ENCODE measurements at regions not wholly inside any gene's neighbourhood (a gene's known extent, or its start where the extent isn't known, plus 50 kb on each side); places are given as distances from the start of the nearest gene placed in this dataset.
A peak's percentile ranks its signal among the peaks of the same experiment; 100 is the strongest.

DNA sequence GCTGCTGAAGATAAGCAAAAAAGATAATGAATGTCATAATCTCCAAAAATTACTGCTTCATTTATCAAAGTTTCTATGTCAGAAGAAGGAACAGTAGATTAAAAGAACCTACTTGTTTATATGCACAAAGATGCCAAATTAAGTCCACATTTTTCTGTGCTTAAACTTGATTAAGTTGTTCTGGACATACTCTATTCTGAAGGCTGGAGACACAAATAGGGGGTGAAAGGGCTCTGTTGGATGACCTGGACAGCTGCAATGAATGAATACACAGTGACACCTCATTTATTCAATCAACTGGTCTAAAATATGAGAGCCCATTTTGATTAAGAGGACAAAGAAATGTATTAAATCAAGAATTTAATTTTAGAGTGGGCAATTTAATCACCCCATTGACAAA is 276.3 kb upstream of the PCDH9 start:
- no peaks in the 10 kb centered on the region for H3K36me3 ChIP-seq (ENCODE audit: control insufficient read depth, insufficient read depth, low read length)
- Mint-ChIP-seq H3K27ac (no peak overlapping the region), H3K9me3 (peaks cover 5 to 7% of the 10 kb centered on the region in 2 donors), H3K4me1 (no peaks in the 10 kb centered on the region), H3K27me3 (ENCODE audit: low read depth in 2 of 2) (no peaks in the 10 kb centered on the region), H3K4me3 (no peak overlapping the region), H3K36me3 (peaks cover 6% of the 10 kb centered on the region)
- TF ChIP-seq, protein P1, sequence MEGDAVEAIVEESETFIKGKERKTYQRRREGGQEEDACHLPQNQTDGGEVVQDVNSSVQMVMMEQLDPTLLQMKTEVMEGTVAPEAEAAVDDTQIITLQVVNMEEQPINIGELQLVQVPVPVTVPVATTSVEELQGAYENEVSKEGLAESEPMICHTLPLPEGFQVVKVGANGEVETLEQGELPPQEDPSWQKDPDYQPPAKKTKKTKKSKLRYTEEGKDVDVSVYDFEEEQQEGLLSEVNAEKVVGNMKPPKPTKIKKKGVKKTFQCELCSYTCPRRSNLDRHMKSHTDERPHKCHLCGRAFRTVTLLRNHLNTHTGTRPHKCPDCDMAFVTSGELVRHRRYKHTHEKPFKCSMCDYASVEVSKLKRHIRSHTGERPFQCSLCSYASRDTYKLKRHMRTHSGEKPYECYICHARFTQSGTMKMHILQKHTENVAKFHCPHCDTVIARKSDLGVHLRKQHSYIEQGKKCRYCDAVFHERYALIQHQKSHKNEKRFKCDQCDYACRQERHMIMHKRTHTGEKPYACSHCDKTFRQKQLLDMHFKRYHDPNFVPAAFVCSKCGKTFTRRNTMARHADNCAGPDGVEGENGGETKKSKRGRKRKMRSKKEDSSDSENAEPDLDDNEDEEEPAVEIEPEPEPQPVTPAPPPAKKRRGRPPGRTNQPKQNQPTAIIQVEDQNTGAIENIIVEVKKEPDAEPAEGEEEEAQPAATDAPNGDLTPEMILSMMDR (IDR thresholded peaks at IDR 0.05): no peak
- H3K4me1 ChIP-seq (ENCODE audit: control insufficient read depth, insufficient read depth, low read length): no peaks in the 10 kb centered on the region
- no peak for DNase-seq
- H3K27ac ChIP-seq (ENCODE audit: low read length): no peak overlapping the region
- no peak overlapping the region for H3K4me3 ChIP-seq (ENCODE audit: low read length)
- intact Hi-C loops (cut with micrococcal nuclease): no loop called here
- ATAC-seq: no peak
- no peaks in the 10 kb centered on the region for H3K27me3 ChIP-seq (ENCODE audit: control insufficient read depth, insufficient read depth, low read length)
- H3K9me3 ChIP-seq (ENCODE audit: control insufficient read depth, insufficient read depth, low read length): no peaks in the 10 kb centered on the region

DNA sequence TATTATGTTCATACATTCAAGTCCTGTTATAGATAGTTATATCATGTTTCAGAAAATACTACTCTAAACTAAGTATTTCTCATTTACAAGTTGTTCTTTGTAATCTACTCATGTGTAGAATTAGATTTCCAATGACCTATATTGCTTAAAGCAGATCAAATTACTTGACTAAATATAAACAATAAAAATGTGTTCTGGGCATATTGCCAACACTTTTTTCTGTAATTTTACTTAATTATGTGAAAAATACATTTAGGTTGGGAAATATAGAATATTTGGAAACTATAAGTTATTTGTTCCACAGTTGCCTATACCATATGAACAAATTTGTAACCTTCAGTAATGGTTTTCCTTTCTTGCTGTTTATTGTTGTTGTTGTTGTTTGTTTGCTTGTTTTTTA is 275.2 kb upstream of the PCDH9 start:
- H3K4me3 ChIP-seq (ENCODE audit: low read length): no peak overlapping the region
- intact Hi-C loops (cut with micrococcal nuclease): no loop called here
- no peak overlapping the region for H3K27ac Mint-ChIP-seq
- no peak overlapping the region for H3K27ac ChIP-seq (ENCODE audit: low read length)
- H3K4me1 ChIP-seq (ENCODE audit: control insufficient read depth, insufficient read depth, low read length): no peaks in the 10 kb centered on the region
- no peaks in the 10 kb centered on the region for H3K27me3 Mint-ChIP-seq (ENCODE audit: low read depth in 2 of 2)
- no peaks in the 10 kb centered on the region for H3K36me3 ChIP-seq (ENCODE audit: control insufficient read depth, insufficient read depth, low read length)
- H3K9me3 ChIP-seq (ENCODE audit: control insufficient read depth, insufficient read depth, low read length): no peaks in the 10 kb centered on the region
- no peak for ATAC-seq
- H3K9me3 Mint-ChIP-seq: peaks cover 7 to 9% of the 10 kb centered on the region in 2 donors
- no peaks in the 10 kb centered on the region for H3K4me1 Mint-ChIP-seq
- no peak overlapping the region for H3K4me3 Mint-ChIP-seq
- H3K27me3 ChIP-seq (ENCODE audit: control insufficient read depth, insufficient read depth, low read length): no peaks in the 10 kb centered on the region
- H3K36me3 Mint-ChIP-seq: peaks cover 16% of the 10 kb centered on the region
- TF ChIP-seq, protein P1 (IDR thresholded peaks at IDR 0.05): no peak
- no peak for DNase-seq

DNA sequence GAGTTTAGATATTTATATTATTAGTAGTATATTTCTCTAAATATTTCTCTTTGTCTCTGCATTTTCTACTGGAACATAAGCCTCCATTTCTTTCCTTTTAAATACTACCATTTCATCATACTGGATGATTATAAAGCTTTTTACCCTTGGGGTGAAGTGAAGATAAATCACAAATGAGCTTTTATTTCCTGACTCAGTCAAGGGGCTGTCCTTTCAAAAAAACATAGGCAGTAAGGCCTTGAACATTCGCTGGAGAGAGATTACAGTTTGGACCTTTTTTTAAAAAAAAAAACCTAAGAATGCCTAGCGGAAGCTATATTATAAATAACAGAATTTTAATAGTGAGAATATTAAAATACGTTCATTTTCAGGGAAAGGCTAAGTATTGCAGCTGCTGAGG is 268.8 kb upstream of the PCDH9 start:
- Histone ChIP-seq H3K4me3 (ENCODE audit: low read length) (no peak overlapping the region), H3K4me1 (ENCODE audit: control insufficient read depth, insufficient read depth, low read length) (no peaks in the 10 kb centered on the region), H3K9me3 (ENCODE audit: control insufficient read depth, insufficient read depth, low read length) (no peaks in the 10 kb centered on the region), H3K27ac (ENCODE audit: low read length) (no peak overlapping the region), H3K27me3 (ENCODE audit: control insufficient read depth, insufficient read depth, low read length) (no peaks in the 10 kb centered on the region), H3K36me3 (ENCODE audit: control insufficient read depth, insufficient read depth, low read length) (no peaks in the 10 kb centered on the region)
- Mint-ChIP-seq H3K36me3 (peaks cover 17% of the 10 kb centered on the region), H3K4me3 (no peak overlapping the region), H3K27ac (no peak overlapping the region), H3K4me1 (no peaks in the 10 kb centered on the region), H3K9me3 (peaks cover 7 to 14% of the 10 kb centered on the region in 2 donors), H3K27me3 (ENCODE audit: low read depth in 2 of 2) (no peaks in the 10 kb centered on the region)
- no peak for ATAC-seq
- TF ChIP-seq, protein P1 (IDR thresholded peaks at IDR 0.05): no peak
- 83% methylated on average over 1 of the region's 3 CpGs for WGBS (ENCODE audit: insufficient coverage)
- intact Hi-C loops (cut with micrococcal nuclease): no loop called here
- DNase-seq: no peak

DNA sequence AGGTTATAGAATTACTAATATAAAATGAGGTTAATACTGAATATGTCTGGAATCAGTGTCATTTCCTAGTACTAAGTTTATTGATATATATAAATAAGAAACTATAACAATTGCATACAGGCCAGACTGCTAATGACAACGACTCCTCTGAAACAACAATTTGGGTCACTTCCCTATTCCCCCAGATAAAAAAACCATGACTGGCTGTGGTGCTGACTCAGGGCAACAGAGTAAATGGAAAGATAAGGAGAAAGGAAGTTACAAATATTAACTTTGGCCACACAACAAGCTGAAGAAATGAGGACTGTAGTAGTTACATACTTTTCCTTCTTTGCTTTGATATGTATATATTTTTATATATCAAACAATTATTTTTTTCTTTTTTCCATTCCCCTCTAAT is 263.7 kb upstream of the PCDH9 start:
- Mint-ChIP-seq H3K9me3 (peaks cover 3% of the 10 kb centered on the region in 2 donors), H3K4me3 (no peak overlapping the region), H3K27ac (no peak overlapping the region), H3K36me3 (peaks cover 6% of the 10 kb centered on the region), H3K27me3 (ENCODE audit: low read depth in 2 of 2) (no peaks in the 10 kb centered on the region), H3K4me1 (no peaks in the 10 kb centered on the region)
- intact Hi-C loops (cut with micrococcal nuclease): no loop called here
- ATAC-seq: peak in 1 of 3 donors; percentile 71
- Histone ChIP-seq H3K27me3 (ENCODE audit: control insufficient read depth, insufficient read depth, low read length) (no peaks in the 10 kb centered on the region), H3K27ac (ENCODE audit: low read length) (no peak overlapping the region), H3K4me1 (ENCODE audit: control insufficient read depth, insufficient read depth, low read length) (no peaks in the 10 kb centered on the region), H3K36me3 (ENCODE audit: control insufficient read depth, insufficient read depth, low read length) (no peaks in the 10 kb centered on the region), H3K9me3 (ENCODE audit: control insufficient read depth, insufficient read depth, low read length) (no peaks in the 10 kb centered on the region), H3K4me3 (ENCODE audit: low read length) (no peak overlapping the region)
- no CpG with 5 or more reads among the region's 1 CpG for WGBS (ENCODE audit: insufficient coverage)
- DNase-seq: no peak
- TF ChIP-seq, protein P1 (IDR thresholded peaks at IDR 0.05): no peak

All from natural killer cell (primary cell).